DND-41 (cell line): ENCODE measurements at regions not wholly inside any gene's neighbourhood (a gene's known extent, or its start where the extent isn't known, plus 50 kb on each side); places are given as distances from the start of the nearest gene placed in this dataset.

ENCODE experiments used
- EZH2 ChIP-seq: IDR thresholded peaks from 3 replicates; pipeline ENCODE4 v1.6.1; 2012; ENCODE audit warnings: borderline replicate concordance, low read depth, mild to moderate bottlenecking, moderate library complexity, low read length, inconsistent platforms; ENCODE audit not compliant: severe bottlenecking
- TF ChIP-seq, protein P1 (sequence below): IDR thresholded peaks from 2 replicates; pipeline ENCODE4 v1.5.1; 2012; ENCODE audit warnings: borderline replicate concordance, low read length, moderate library complexity, mild to moderate bottlenecking; ENCODE audit not compliant: poor library complexity, severe bottlenecking; ENCODE audit errors: extremely low read depth

DNA sequence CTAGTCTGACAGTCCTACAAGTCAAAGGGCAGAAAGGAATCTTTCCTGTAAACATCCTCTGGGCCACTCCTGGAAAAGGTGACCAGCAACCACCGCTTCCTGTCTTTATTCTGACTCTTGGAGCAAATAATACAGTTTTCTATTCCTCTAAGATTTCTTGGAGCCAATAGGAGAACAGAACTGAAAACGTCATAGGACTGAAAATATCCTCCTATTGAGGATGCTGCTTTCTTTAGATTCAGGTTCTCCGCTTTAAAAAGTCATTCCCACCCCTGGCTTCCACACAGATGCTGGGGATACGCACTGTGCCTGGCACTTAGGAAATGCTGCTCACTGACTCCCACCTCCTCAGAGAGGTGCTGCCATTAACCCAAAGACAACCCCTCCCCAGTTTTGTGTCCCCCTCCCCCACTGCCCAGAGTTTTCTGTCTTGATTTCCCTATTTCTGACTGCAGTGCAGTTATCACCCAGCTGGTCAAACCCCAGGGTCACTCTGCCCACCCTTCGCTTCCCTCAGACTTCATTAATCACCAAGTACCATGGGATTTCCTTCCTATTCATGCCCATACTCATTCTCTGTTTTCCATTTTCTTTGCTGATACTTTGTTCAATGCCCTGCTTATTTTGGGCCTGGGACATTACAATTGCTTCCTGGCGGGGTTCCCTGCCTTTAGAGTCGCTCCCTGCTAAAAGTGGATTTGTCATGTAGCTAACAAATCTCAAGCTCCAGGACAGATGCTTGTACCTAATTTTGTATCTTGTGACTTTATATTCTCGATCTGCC lies 82.1 kb upstream of the ARHGAP29 start:
- TF ChIP-seq, protein P1, sequence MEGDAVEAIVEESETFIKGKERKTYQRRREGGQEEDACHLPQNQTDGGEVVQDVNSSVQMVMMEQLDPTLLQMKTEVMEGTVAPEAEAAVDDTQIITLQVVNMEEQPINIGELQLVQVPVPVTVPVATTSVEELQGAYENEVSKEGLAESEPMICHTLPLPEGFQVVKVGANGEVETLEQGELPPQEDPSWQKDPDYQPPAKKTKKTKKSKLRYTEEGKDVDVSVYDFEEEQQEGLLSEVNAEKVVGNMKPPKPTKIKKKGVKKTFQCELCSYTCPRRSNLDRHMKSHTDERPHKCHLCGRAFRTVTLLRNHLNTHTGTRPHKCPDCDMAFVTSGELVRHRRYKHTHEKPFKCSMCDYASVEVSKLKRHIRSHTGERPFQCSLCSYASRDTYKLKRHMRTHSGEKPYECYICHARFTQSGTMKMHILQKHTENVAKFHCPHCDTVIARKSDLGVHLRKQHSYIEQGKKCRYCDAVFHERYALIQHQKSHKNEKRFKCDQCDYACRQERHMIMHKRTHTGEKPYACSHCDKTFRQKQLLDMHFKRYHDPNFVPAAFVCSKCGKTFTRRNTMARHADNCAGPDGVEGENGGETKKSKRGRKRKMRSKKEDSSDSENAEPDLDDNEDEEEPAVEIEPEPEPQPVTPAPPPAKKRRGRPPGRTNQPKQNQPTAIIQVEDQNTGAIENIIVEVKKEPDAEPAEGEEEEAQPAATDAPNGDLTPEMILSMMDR = no peak
- TF ChIP-seq EZH2 = no peak
